ENCODE measurements at regions not wholly inside any gene's neighbourhood (a gene's known extent, or its start where the extent isn't known, plus 50 kb on each side); places are given as distances from the start of the nearest gene placed in this dataset.

- H3K56ac ChIP-seq (ENCODE audit: extremely low read depth, insufficient read depth, low read length) = no peak overlapping the region
- no CpG with 5 or more reads among the region's 3 CpGs for WGBS, 2 experiments (ENCODE audit: extremely low coverage in 2 of 2, insufficient read length in 1 of 2)
- H4K8ac ChIP-seq (ENCODE audit: low read depth in 2 of 2, low read length in 2 of 2) = no peak overlapping the region
- no peaks in the 10 kb centered on the region for H3K27me3 ChIP-seq (ENCODE audit: control insufficient read depth, insufficient read depth, low read length)
- H3K4me1 ChIP-seq (ENCODE audit: control insufficient read depth, insufficient read depth, low read length) = no peaks in the 10 kb centered on the region
- no peak overlapping the region for H3K23ac ChIP-seq (ENCODE audit: low read depth, low read length)
- no peak for ATAC-seq (ENCODE audit: low read depth)
- no peak overlapping the region for H2AK9ac ChIP-seq (replicated peaks; ENCODE audit: low read depth, low read length, poor library complexity)
- H3K14ac ChIP-seq (replicated peaks; ENCODE audit: low read depth, low read length) = no peak overlapping the region
- H3K79me1 ChIP-seq (ENCODE audit: low read depth in 1 of 2, low read length in 2 of 2) = no peaks in the 10 kb centered on the region
- DNase-seq = no peak
- H2BK20ac ChIP-seq (ENCODE audit: low read depth, low read length) = no peak overlapping the region
- H3K4ac ChIP-seq (ENCODE audit: low read depth, low read length) = no peak overlapping the region
- no peak overlapping the region for H2BK5ac ChIP-seq (ENCODE audit: low read depth, low read length, poor library complexity, severe bottlenecking)
- no peak overlapping the region for H2BK120ac ChIP-seq (ENCODE audit: low read depth, low read length)
- intact Hi-C loops (cut with micrococcal nuclease) (no loop called here), in situ Hi-C loops (cut with MboI; ENCODE audit: low sequenced_read_pairs) (no loop called here), dilution Hi-C loops (cut with HindIII; ENCODE audit: low sequenced_read_pairs, unreplicated experiment) (no loop called here)
- TF ChIP-seq MAFK (IDR thresholded peaks at IDR 0.05; ENCODE audit: low read depth, low read length) (no peak), MAZ (IDR thresholded peaks at IDR 0.05; ENCODE audit: borderline replicate concordance, low read depth, low read length) (no peak), BHLHE40 (IDR thresholded peaks at IDR 0.05; ENCODE audit: low read depth, low read length) (no peak), RFX5 (IDR thresholded peaks at IDR 0.05; ENCODE audit: low read depth, low read length) (no peak), USF2 (IDR thresholded peaks at IDR 0.05; ENCODE audit: low read depth, low read length) (no peak), CEBPB (IDR thresholded peaks at IDR 0.05; ENCODE audit: low read depth, low read length) (no peak), FOS (IDR thresholded peaks at IDR 0.05; ENCODE audit: low read depth, low read length) (no peak), NFE2L2 (IDR thresholded peaks at IDR 0.05; ENCODE audit: low read depth, low read length) (no peak), RCOR1 (IDR thresholded peaks at IDR 0.05; ENCODE audit: insufficient replicate concordance, low read length) (no peak), RAD21 (IDR thresholded peaks at IDR 0.05; ENCODE audit: low read length) (no peak), MXI1 (IDR thresholded peaks at IDR 0.05; ENCODE audit: borderline replicate concordance, low read depth, low read length) (no peak), CHD1 (IDR thresholded peaks at IDR 0.05; ENCODE audit: low read depth, low read length) (no peak), POLR2A (IDR thresholded peaks at IDR 0.05; ENCODE audit: low read depth, low read length) (no peak)
- TF ChIP-seq, protein P1, sequence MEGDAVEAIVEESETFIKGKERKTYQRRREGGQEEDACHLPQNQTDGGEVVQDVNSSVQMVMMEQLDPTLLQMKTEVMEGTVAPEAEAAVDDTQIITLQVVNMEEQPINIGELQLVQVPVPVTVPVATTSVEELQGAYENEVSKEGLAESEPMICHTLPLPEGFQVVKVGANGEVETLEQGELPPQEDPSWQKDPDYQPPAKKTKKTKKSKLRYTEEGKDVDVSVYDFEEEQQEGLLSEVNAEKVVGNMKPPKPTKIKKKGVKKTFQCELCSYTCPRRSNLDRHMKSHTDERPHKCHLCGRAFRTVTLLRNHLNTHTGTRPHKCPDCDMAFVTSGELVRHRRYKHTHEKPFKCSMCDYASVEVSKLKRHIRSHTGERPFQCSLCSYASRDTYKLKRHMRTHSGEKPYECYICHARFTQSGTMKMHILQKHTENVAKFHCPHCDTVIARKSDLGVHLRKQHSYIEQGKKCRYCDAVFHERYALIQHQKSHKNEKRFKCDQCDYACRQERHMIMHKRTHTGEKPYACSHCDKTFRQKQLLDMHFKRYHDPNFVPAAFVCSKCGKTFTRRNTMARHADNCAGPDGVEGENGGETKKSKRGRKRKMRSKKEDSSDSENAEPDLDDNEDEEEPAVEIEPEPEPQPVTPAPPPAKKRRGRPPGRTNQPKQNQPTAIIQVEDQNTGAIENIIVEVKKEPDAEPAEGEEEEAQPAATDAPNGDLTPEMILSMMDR (conservative IDR thresholded peaks at IDR 0.05; ENCODE audit: low read depth, low read length) = no peak
- TF ChIP-seq, protein P2, sequence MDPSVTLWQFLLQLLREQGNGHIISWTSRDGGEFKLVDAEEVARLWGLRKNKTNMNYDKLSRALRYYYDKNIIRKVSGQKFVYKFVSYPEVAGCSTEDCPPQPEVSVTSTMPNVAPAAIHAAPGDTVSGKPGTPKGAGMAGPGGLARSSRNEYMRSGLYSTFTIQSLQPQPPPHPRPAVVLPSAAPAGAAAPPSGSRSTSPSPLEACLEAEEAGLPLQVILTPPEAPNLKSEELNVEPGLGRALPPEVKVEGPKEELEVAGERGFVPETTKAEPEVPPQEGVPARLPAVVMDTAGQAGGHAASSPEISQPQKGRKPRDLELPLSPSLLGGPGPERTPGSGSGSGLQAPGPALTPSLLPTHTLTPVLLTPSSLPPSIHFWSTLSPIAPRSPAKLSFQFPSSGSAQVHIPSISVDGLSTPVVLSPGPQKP (IDR thresholded peaks at IDR 0.05; ENCODE audit: borderline replicate concordance, low read depth, low read length) = no peak
- no peaks in the 10 kb centered on the region for H3K9me1 ChIP-seq (ENCODE audit: insufficient read depth, low read length)
- no peak overlapping the region for H2BK15ac ChIP-seq (ENCODE audit: low read depth, low read length)
- H3K18ac ChIP-seq (ENCODE audit: low read depth, low read length) = no peak overlapping the region
- no peaks in the 10 kb centered on the region for H3K36me3 ChIP-seq (ENCODE audit: control insufficient read depth, insufficient read depth, low read length)
- no peak overlapping the region for H3K9ac ChIP-seq (ENCODE audit: low read depth, low read length)
- H2AFZ ChIP-seq (replicated peaks; ENCODE audit: low read length, poor library complexity) = no peak overlapping the region
- H3K4me3 ChIP-seq (ENCODE audit: insufficient read depth, low read depth, low read length) = no peak overlapping the region
- no peak overlapping the region for H3K4me2 ChIP-seq (ENCODE audit: low read depth, low read length)
- no TSS peak for BruUV-seq (replicated peaks)
- no peak overlapping the region for H3K27ac ChIP-seq (ENCODE audit: insufficient read depth, low read length)
- H4K5ac ChIP-seq (ENCODE audit: low read depth, low read length) = no peak overlapping the region
- ChIA-PET POLR2A (ENCODE audit: unreplicated experiment) (no interaction called here), CTCF (interaction anchor here (0.6 kb wide), 1 partner anchor 76 kb away, joined by 3 read pairs; no protein-coding TSS in a partner anchor)
- H4K20me1 ChIP-seq (ENCODE audit: insufficient read depth, low read length) = no peaks in the 10 kb centered on the region
- H4K91ac ChIP-seq (ENCODE audit: insufficient read depth, low read depth, low read length) = no peak overlapping the region
- no peak overlapping the region for H2AK5ac ChIP-seq (ENCODE audit: low read depth, low read length)
- peaks cover 7% of the 10 kb centered on the region; the same call in 1 of the 2 replicates for H3K9me3 ChIP-seq (ENCODE audit: control insufficient read depth, insufficient read depth, low read length)
These were observed 777.7 kb downstream of the C6orf118 start for GRCh38 chr6:164531736-164532135.

Measured in IMR-90 (cell line).